ENCODE measurements at regions not wholly inside any gene's neighbourhood (a gene's known extent, or its start where the extent isn't known, plus 50 kb on each side); places are given as distances from the start of the nearest gene placed in this dataset.

GRCh38 chr3:118406562-118406961, 628.1 kb downstream of the IGSF11 start:
- Histone ChIP-seq H3K9me3 (peaks cover 4% of the 10 kb centered on the region), H3K4me1 (no peaks in the 10 kb centered on the region), H3K27me3 (no peaks in the 10 kb centered on the region), H3K27ac (no peak overlapping the region), H3K36me3 (no peaks in the 10 kb centered on the region), H3K4me3 (no peak overlapping the region)
- TF ChIP-seq POLR2AphosphoS5 (IDR thresholded peaks at IDR 0.05; ENCODE audit: insufficient read depth in 1 of 2, low read depth in 1 of 2) (no peak), POLR2A (IDR thresholded peaks at IDR 0.05) (no peak), CTCF (IDR thresholded peaks at IDR 0.05) (no peak)
- intact Hi-C loops (cut with DNase I) = no loop called here
- no peak for DNase-seq (ENCODE audit: extremely low spot score in 2 of 2)

- H3K27me3 ChIP-seq = no peaks in the 10 kb centered on the region
- TF ChIP-seq CTCF (IDR thresholded peaks at IDR 0.05) (no peak), POLR2AphosphoS5 (IDR thresholded peaks at IDR 0.05; ENCODE audit: insufficient read depth in 1 of 2, low read depth in 1 of 2) (no peak), POLR2A (IDR thresholded peaks at IDR 0.05) (no peak)
- no peaks in the 10 kb centered on the region for H3K36me3 ChIP-seq
- no peak for DNase-seq (ENCODE audit: extremely low spot score in 2 of 2)
- no peaks in the 10 kb centered on the region for H3K4me1 ChIP-seq
- intact Hi-C loops (cut with DNase I) = no loop called here
- no peak overlapping the region for H3K4me3 ChIP-seq
- H3K9me3 ChIP-seq = peaks cover 4% of the 10 kb centered on the region
- H3K27ac ChIP-seq = no peak overlapping the region
Observed at GRCh38 chr3:118408431-118408830, 626.2 kb downstream of the IGSF11 start.

GRCh38 chr3:118412503-118412902, 622.1 kb downstream of the IGSF11 start:
- H3K27ac ChIP-seq = no peak overlapping the region
- H3K9me3 ChIP-seq = peaks cover 4% of the 10 kb centered on the region
- H3K4me3 ChIP-seq = no peak overlapping the region
- no peaks in the 10 kb centered on the region for H3K4me1 ChIP-seq
- TF ChIP-seq POLR2AphosphoS5 (IDR thresholded peaks at IDR 0.05; ENCODE audit: insufficient read depth in 1 of 2, low read depth in 1 of 2) = no peak
- no peak for TF ChIP-seq CTCF (IDR thresholded peaks at IDR 0.05)
- TF ChIP-seq POLR2A (IDR thresholded peaks at IDR 0.05) = no peak
- no peaks in the 10 kb centered on the region for H3K36me3 ChIP-seq
- intact Hi-C loops (cut with DNase I) = no loop called here
- no peaks in the 10 kb centered on the region for H3K27me3 ChIP-seq
- no peak for DNase-seq (ENCODE audit: extremely low spot score in 2 of 2)

GRCh38 chr3:118425272-118425837, 609.3 kb downstream of the IGSF11 start:
- H3K27ac ChIP-seq = no peak overlapping the region
- no peak for DNase-seq (ENCODE audit: extremely low spot score in 2 of 2)
- H3K27me3 ChIP-seq = no peaks in the 10 kb centered on the region
- no peaks in the 10 kb centered on the region for H3K4me1 ChIP-seq
- intact Hi-C loops (cut with DNase I) = no loop called here
- TF ChIP-seq POLR2AphosphoS5 (IDR thresholded peaks at IDR 0.05; ENCODE audit: insufficient read depth in 1 of 2, low read depth in 1 of 2) = no peak
- no peak for TF ChIP-seq POLR2A (IDR thresholded peaks at IDR 0.05)
- no peak for TF ChIP-seq CTCF (IDR thresholded peaks at IDR 0.05)
- no peak overlapping the region for H3K4me3 ChIP-seq
- no peaks in the 10 kb centered on the region for H3K9me3 ChIP-seq
- no peaks in the 10 kb centered on the region for H3K36me3 ChIP-seq

GRCh38 chr3:118433825-118434224, 600.8 kb downstream of the IGSF11 start:
- Histone ChIP-seq H3K9me3 (no peaks in the 10 kb centered on the region), H3K27me3 (no peaks in the 10 kb centered on the region), H3K36me3 (no peaks in the 10 kb centered on the region), H3K4me3 (no peak overlapping the region), H3K4me1 (no peaks in the 10 kb centered on the region), H3K27ac (no peak overlapping the region)
- DNase-seq (ENCODE audit: extremely low spot score in 2 of 2) = no peak
- intact Hi-C loops (cut with DNase I) = no loop called here
- TF ChIP-seq POLR2A (IDR thresholded peaks at IDR 0.05) (no peak), POLR2AphosphoS5 (IDR thresholded peaks at IDR 0.05; ENCODE audit: insufficient read depth in 1 of 2, low read depth in 1 of 2) (no peak), CTCF (IDR thresholded peaks at IDR 0.05) (no peak)
